Stimulated activated naive B cell treated with anti-CD40 and anti-IgM and Interleukin-4, amounts not matched to agents 10 μg/mL and 1 μg/mL and 100 μg/mL, for 72 hours (primary cell): ENCODE measurements at regions not wholly inside any gene's neighbourhood (a gene's known extent, or its start where the extent isn't known, plus 50 kb on each side); places are given as distances from the start of the nearest gene placed in this dataset.

Experiments
- ATAC-seq, 2 donors: fragments of 150-1000 bp; cut with Tn5 transposase; replicated peaks; 2 replicates each; pipeline ENCODE4 v1.10.0; 2021; ENCODE audit warnings: moderate library complexity in 1 of 2
- DNase-seq: peaks from one replicate; pipeline ENCODE4 v3.0.0; 2021
- H3K27ac Mint-ChIP-seq: one replicate; pipeline ENCODE4 v1.8.0; 2022; ENCODE audit warnings: mild to moderate bottlenecking, mixed read lengths
- H3K27me3 Mint-ChIP-seq, 2 donors: one replicate each; pipeline ENCODE4 v1.8.0; 2022; ENCODE audit warnings: mixed read lengths in 2 of 2
- H3K36me3 Mint-ChIP-seq, 2 donors: one replicate each; pipeline ENCODE4 v1.8.0; 2022; ENCODE audit warnings: mixed read lengths in 2 of 2, mild to moderate bottlenecking in 1 of 2
- H3K4me1 Mint-ChIP-seq, 2 donors: one replicate each; pipeline ENCODE4 v1.8.0; 2022; ENCODE audit warnings: mixed read lengths in 2 of 2, mild to moderate bottlenecking in 1 of 2
- H3K4me3 Mint-ChIP-seq, 2 donors: one replicate each; pipeline ENCODE4 v1.8.0; 2022; ENCODE audit warnings: mild to moderate bottlenecking in 2 of 2, mixed read lengths in 2 of 2, moderate library complexity in 1 of 2
- H3K9me3 Mint-ChIP-seq, 2 donors: one replicate each; pipeline ENCODE4 v1.8.0; 2022; ENCODE audit warnings: mixed read lengths in 2 of 2, mild to moderate bottlenecking in 1 of 2

DNA sequence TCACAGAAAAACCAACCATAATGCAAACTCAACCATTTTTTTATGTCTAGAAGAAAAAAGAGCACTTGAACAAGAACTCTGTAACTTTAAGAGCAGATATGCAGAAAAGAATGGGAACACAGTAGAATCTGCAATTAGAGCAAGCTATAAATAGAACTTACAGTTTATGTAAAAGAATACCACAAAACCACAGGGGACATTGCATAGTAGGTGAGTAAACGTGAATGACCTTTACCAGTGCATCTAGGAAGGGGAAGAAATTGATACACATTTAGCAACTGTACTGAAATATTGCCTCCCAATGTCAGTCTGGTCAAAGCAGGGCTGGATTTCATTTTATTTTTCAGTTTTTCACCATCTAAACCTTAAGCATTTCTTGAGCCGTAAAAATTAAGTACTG is 242.2 kb upstream of the EDNRB start:
- Mint-ChIP-seq H3K27me3 (no peaks in the 10 kb centered on the region), H3K4me3 (no peak overlapping the region), H3K9me3 (peaks cover 0 to 2% of the 10 kb centered on the region in 2 donors), H3K36me3 (no peaks in the 10 kb centered on the region), H3K27ac (no peak overlapping the region), H3K4me1 (peaks cover 5% of the 10 kb centered on the region in 2 donors)
- no peak for DNase-seq
- ATAC-seq: peak; percentile 98 to 99

- DNase-seq (no peak), ATAC-seq (no peak)
- H3K36me3 Mint-ChIP-seq: peaks cover 0 to 3% of the 10 kb centered on the region in 2 donors
- peaks cover 0 to 2% of the 10 kb centered on the region in 2 donors for H3K4me1 Mint-ChIP-seq
- H3K27me3 Mint-ChIP-seq: no peaks in the 10 kb centered on the region
- H3K4me3 Mint-ChIP-seq: no peak overlapping the region
- H3K27ac Mint-ChIP-seq: no peak overlapping the region
- H3K9me3 Mint-ChIP-seq: peaks cover 2 to 7% of the 10 kb centered on the region in 2 donors
These were observed 233.8 kb upstream of the EDNRB start for GRCh38 chr13:78152415-78152814.

- no peak for ATAC-seq
- Mint-ChIP-seq H3K36me3 (no peaks in the 10 kb centered on the region), H3K27me3 (no peaks in the 10 kb centered on the region), H3K4me3 (no peak overlapping the region), H3K4me1 (peaks cover 0 to 2% of the 10 kb centered on the region in 2 donors), H3K9me3 (no peaks in the 10 kb centered on the region), H3K27ac (no peak overlapping the region)
- no peak for DNase-seq
These were observed 229.3 kb upstream of the EDNRB start for GRCh38 chr13:78147905-78148304.

DNA sequence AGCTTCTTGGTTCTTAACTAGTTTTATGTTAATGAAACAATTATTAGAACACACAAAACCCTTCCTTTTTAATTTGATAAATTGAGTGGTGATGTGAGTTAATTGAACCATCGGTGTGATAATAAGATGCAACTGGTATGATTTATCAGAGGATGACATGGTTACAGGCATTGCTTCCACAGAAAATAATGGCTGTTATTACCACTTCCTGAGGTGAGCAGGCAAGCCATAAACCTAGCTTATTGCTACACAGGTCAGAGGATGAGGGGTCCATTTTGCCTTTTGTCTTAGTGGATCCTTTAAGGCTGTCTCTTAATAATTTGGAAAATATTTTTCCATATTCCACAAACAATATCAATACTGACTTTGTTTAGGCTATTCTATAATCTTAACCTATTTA is 226.6 kb upstream of the EDNRB start:
- Mint-ChIP-seq H3K4me1 (no peaks in the 10 kb centered on the region), H3K27ac (no peak overlapping the region), H3K36me3 (no peaks in the 10 kb centered on the region), H3K27me3 (no peaks in the 10 kb centered on the region), H3K4me3 (no peak overlapping the region), H3K9me3 (no peaks in the 10 kb centered on the region)
- ATAC-seq (no peak), DNase-seq (no peak)

DNA sequence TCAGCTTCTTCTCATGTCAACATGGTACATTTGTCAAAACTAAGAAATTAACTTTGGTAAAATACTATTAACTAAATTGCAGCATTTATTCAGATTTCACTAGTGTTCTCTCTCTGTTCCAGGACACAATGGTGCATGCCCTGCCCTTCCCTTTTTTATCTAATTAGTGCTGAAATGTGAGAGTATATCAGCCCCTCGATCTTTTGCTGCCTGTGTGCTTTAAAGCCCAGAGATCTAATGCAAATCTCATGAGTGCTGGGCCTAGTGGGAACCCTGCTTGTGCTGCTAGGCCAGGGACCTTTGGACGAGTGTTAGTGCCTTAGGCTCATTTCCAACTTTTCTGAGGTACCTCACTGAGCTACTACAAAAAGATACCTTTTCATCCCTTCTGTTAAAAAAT is 221.1 kb upstream of the EDNRB start:
- no peaks in the 10 kb centered on the region for H3K9me3 Mint-ChIP-seq
- peaks cover 3 to 7% of the 10 kb centered on the region in 2 donors for H3K4me1 Mint-ChIP-seq
- H3K27ac Mint-ChIP-seq: no peak overlapping the region
- H3K4me3 Mint-ChIP-seq: no peak overlapping the region
- DNase-seq: no peak
- H3K27me3 Mint-ChIP-seq: no peaks in the 10 kb centered on the region
- H3K36me3 Mint-ChIP-seq: no peaks in the 10 kb centered on the region
- no peak for ATAC-seq

DNA sequence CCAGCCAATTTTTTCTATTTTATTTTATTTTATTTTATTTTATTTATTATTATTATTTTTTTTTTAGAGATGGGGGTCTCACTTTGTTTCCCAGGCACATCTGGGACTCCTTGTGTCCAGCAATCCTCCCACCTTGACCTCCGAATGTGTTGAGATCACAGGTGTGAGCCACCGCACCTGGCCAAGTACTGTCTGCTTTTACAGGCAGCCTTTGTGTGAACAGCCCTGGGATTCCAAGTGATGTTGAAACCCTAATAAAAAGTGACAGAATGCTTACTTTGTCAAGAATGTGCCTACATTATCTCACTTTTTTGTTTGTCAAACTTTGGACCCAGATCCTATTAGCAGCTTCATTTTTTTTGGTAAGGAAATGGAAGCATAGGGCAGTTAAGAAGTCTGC is 220.1 kb upstream of the EDNRB start:
- Mint-ChIP-seq H3K27ac (no peak overlapping the region), H3K9me3 (no peaks in the 10 kb centered on the region), H3K36me3 (no peaks in the 10 kb centered on the region), H3K4me3 (no peak overlapping the region), H3K27me3 (no peaks in the 10 kb centered on the region), H3K4me1 (peaks cover 3 to 7% of the 10 kb centered on the region in 2 donors)
- ATAC-seq (no peak), DNase-seq (no peak)

GRCh38 chr13:78137404-78138142 is 218.9 kb upstream of the EDNRB start:
- peaks cover 3 to 7% of the 10 kb centered on the region in 2 donors for H3K4me1 Mint-ChIP-seq
- no peaks in the 10 kb centered on the region for H3K36me3 Mint-ChIP-seq
- peak overlapping the region; percentile 59 to 77 for H3K4me3 Mint-ChIP-seq
- peak; percentile 11 for DNase-seq
- H3K27me3 Mint-ChIP-seq: no peaks in the 10 kb centered on the region
- ATAC-seq: peak; percentile 90 to 96
- peak overlapping the region; percentile 6 for H3K27ac Mint-ChIP-seq
- H3K9me3 Mint-ChIP-seq: no peaks in the 10 kb centered on the region

- Mint-ChIP-seq H3K27me3 (no peaks in the 10 kb centered on the region), H3K36me3 (no peaks in the 10 kb centered on the region), H3K9me3 (no peaks in the 10 kb centered on the region), H3K4me3 (no peak overlapping the region), H3K27ac (no peak overlapping the region), H3K4me1 (peaks cover 3 to 7% of the 10 kb centered on the region in 2 donors)
- ATAC-seq: no peak
- DNase-seq: no peak
These were observed 218.3 kb upstream of the EDNRB start for GRCh38 chr13:78136966-78137365.

DNA sequence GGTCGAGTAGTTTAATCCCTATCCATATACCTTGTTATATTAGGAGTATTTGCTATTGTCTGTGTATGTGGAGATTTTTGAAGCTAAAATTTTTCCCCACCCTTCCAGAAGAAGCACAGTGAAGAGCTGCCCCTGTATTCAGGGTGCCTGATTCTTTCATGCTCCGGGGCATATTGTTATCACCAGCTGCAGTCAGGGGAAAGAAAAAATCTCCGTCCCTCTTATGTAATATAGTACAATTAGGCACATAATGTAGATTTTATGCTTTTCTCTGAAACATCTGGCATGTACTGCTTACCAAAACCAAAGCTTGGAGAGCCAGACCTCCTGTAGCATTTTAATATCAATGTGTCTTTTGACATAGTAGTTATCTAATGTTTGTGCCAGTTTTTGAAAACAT is 214.9 kb upstream of the EDNRB start:
- H3K4me1 Mint-ChIP-seq: peaks cover 3 to 7% of the 10 kb centered on the region in 2 donors
- no peak for ATAC-seq
- no peak overlapping the region for H3K27ac Mint-ChIP-seq
- H3K9me3 Mint-ChIP-seq: no peaks in the 10 kb centered on the region
- H3K27me3 Mint-ChIP-seq: no peaks in the 10 kb centered on the region
- no peak overlapping the region for H3K4me3 Mint-ChIP-seq
- no peak for DNase-seq
- H3K36me3 Mint-ChIP-seq: no peaks in the 10 kb centered on the region

DNA sequence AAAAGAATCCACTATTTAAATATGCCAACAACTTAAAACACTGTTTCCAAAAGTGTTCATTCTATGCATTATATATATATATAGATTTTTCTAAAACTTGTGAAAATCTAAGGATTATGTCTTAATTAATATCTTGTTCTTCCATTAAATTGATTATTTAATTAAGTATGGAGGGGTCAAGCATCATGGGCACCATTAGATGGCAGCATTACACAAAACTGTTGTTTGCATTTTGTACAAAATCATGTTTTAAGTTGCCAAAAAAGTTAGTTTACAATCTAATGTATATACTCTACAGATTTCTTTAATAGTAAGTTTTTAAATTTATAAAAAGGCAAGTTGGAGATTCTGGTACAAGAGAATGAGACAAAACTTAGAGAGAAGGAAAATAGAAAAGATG is 213.2 kb upstream of the EDNRB start:
- Mint-ChIP-seq H3K27me3 (no peaks in the 10 kb centered on the region), H3K36me3 (no peaks in the 10 kb centered on the region), H3K4me1 (no peaks in the 10 kb centered on the region), H3K27ac (no peak overlapping the region), H3K9me3 (no peaks in the 10 kb centered on the region), H3K4me3 (no peak overlapping the region)
- DNase-seq (no peak), ATAC-seq (no peak)

- Mint-ChIP-seq H3K27ac (no peak overlapping the region), H3K9me3 (no peaks in the 10 kb centered on the region), H3K4me1 (no peaks in the 10 kb centered on the region), H3K27me3 (no peaks in the 10 kb centered on the region), H3K36me3 (no peaks in the 10 kb centered on the region), H3K4me3 (no peak overlapping the region)
- ATAC-seq: no peak
- DNase-seq: no peak
These were observed 212.7 kb upstream of the EDNRB start for GRCh38 chr13:78131346-78131745.

- no peak overlapping the region for H3K4me3 Mint-ChIP-seq
- ATAC-seq (no peak), DNase-seq (no peak)
- no peak overlapping the region for H3K27ac Mint-ChIP-seq
- peaks cover 0 to 1% of the 10 kb centered on the region in 2 donors for H3K27me3 Mint-ChIP-seq
- no peaks in the 10 kb centered on the region for H3K9me3 Mint-ChIP-seq
- no peaks in the 10 kb centered on the region for H3K4me1 Mint-ChIP-seq
- no peaks in the 10 kb centered on the region for H3K36me3 Mint-ChIP-seq
These were observed 211.2 kb upstream of the EDNRB start for GRCh38 chr13:78129823-78130222.

- ATAC-seq: no peak
- Mint-ChIP-seq H3K36me3 (no peaks in the 10 kb centered on the region), H3K27me3 (peaks cover 0 to 4% of the 10 kb centered on the region in 2 donors), H3K27ac (no peak overlapping the region), H3K4me3 (no peak overlapping the region), H3K9me3 (no peaks in the 10 kb centered on the region), H3K4me1 (no peaks in the 10 kb centered on the region)
- no peak for DNase-seq
These were observed 210.7 kb upstream of the EDNRB start for GRCh38 chr13:78129359-78129758.

DNA sequence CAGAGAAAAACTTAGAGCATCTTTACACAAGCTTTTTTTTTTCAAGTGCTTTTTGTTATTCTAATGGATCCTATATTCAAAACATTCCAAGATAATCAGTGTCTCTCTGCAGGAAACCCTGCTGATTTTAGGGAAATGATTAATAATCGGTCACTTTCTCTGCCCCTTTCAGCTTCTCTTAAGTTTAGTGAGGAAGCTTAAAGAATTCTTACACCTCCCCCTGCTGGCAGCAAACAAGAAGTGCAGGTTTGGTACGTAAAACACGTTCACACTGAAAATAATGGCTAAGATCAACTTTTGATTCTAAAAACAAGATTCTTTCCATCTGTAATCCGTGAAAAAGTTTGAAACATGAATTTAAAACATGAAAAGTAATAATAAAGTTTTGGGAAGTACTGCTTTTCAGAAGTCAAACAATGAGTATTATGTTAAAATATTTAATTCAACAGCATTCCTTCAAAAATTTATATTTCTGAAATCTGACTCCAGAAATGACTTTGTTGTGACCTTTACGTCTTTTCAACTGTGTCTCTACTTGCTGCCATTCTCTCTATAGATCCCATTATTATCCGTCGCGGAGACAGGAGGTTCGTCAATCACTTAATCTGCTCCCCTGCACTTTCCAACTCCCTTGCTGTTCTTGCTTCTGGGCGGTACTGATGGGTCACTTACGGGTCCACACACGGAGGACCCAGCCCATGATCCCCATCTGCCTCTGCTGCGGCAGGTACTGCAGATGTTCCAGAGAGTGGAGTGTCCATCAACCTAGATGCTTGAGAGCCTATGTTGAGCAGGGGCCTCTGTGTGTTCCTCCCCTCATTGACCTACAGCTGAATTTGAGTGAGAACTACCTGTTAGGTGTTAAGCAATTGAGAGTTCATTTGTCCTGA is 203.1 kb upstream of the EDNRB start:
- H3K27ac Mint-ChIP-seq: peak overlapping the region; percentile 21
- H3K9me3 Mint-ChIP-seq: peaks cover 0 to 4% of the 10 kb centered on the region in 2 donors
- H3K36me3 Mint-ChIP-seq: peaks cover 0 to 1% of the 10 kb centered on the region in 2 donors
- no peak for DNase-seq
- ATAC-seq: peak; percentile 36 to 44
- H3K4me1 Mint-ChIP-seq: peaks cover 0 to 9% of the 10 kb centered on the region in 2 donors
- H3K4me3 Mint-ChIP-seq: no peak overlapping the region
- H3K27me3 Mint-ChIP-seq: peaks cover 11 to 19% of the 10 kb centered on the region in 2 donors

DNA sequence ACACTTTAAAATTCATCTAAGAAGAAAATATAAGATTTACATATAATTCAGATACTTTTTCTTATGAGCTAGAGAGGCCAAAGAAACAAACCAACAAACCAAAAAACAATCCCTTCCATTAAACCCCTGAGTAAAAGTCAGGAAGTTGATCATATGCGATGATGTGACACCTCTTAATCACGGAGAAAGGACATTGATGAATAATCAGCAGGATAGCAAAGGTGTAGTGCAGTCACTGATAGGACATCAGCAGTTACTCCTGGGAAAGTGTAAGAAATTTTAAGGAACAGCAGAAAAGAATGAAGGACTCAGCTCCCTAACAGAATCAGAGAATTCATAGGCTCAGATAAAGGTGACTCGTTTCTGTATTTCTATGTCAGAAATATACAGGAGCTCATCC is 202.4 kb upstream of the EDNRB start:
- ATAC-seq: no peak
- H3K27me3 Mint-ChIP-seq: peaks cover 12 to 23% of the 10 kb centered on the region in 2 donors
- no peak overlapping the region for H3K27ac Mint-ChIP-seq
- peaks cover 0 to 13% of the 10 kb centered on the region in 2 donors for H3K4me1 Mint-ChIP-seq
- H3K36me3 Mint-ChIP-seq: peaks cover 0 to 4% of the 10 kb centered on the region in 2 donors
- no peak for DNase-seq
- peaks cover 0 to 6% of the 10 kb centered on the region in 2 donors for H3K9me3 Mint-ChIP-seq
- no peak overlapping the region for H3K4me3 Mint-ChIP-seq
